OCI-LY1 (cell line): ENCODE measurements at regions not wholly inside any gene's neighbourhood (a gene's known extent, or its start where the extent isn't known, plus 50 kb on each side); places are given as distances from the start of the nearest gene placed in this dataset.

Experiments used
- EZH2 ChIP-seq: fragments of 200-600 bp; sonication (generic), shearing (Covaris generic); IDR thresholded peaks from 2 replicates; pipeline ENCODE4 v1.8.0; 2017; ENCODE audit warnings: borderline replicate concordance, mixed run types, mild to moderate bottlenecking, antibody characterized with exemption, low read length, moderate library complexity, mixed read lengths
- TF ChIP-seq, protein P1 (sequence below): fragments of 200-600 bp; sonication (generic), shearing (Covaris generic); IDR thresholded peaks from 2 replicates; pipeline ENCODE4 v1.5.1; 2017; ENCODE audit warnings: mild to moderate bottlenecking, antibody characterized with exemption, low read length, moderate library complexity, mixed read lengths

DNA sequence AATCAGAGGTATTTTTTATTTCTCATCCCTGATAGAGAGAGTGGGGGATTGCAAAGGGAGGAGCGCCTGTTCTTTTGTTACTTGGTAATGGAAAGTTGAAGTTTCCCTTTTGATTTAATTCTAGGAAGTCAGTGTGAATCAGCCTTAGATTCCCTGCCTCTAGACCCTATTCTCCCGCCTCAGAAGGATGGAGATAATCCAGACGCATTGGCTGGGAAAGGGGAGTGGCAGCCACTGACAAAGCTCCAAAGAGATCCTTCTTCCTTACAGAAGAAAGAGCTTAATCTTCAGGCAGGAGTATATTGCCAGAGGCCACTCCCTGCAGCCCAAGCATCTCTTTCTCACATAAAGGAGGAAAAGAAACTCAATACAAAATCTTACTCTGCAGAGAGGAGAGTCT, 122.3 kb upstream of the GALNT17 start:
- no peak for TF ChIP-seq EZH2
- TF ChIP-seq, protein P1, sequence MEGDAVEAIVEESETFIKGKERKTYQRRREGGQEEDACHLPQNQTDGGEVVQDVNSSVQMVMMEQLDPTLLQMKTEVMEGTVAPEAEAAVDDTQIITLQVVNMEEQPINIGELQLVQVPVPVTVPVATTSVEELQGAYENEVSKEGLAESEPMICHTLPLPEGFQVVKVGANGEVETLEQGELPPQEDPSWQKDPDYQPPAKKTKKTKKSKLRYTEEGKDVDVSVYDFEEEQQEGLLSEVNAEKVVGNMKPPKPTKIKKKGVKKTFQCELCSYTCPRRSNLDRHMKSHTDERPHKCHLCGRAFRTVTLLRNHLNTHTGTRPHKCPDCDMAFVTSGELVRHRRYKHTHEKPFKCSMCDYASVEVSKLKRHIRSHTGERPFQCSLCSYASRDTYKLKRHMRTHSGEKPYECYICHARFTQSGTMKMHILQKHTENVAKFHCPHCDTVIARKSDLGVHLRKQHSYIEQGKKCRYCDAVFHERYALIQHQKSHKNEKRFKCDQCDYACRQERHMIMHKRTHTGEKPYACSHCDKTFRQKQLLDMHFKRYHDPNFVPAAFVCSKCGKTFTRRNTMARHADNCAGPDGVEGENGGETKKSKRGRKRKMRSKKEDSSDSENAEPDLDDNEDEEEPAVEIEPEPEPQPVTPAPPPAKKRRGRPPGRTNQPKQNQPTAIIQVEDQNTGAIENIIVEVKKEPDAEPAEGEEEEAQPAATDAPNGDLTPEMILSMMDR, result no peak
